HCT116 (cell line): ENCODE measurements at regions not wholly inside any gene's neighbourhood (a gene's known extent, or its start where the extent isn't known, plus 50 kb on each side); places are given as distances from the start of the nearest gene placed in this dataset.

Experiments
- ATAC-seq: fragments of 200-7000 bp; cut with Tn5 transposase; 2 replicates; pipeline ENCODE4 v1.9.1; 2020; ENCODE audit warnings: mild to moderate bottlenecking, moderate library complexity
- BruUV-seq: library from RNA; stranded (reverse); fragments of 400-500 nt; replicated peaks from 2 replicates; lab custom pipeline; 2021; lab: Mats Ljungman, UMichigan
- CTCF ChIA-PET: fragments of 300-600 bp; sonication (Branson Sonifier 250); formaldehyde crosslinking; loops from one replicate; lab custom pipeline; 2021; ENCODE audit warnings: antibody characterized with exemption; lab: Charles Lee
- POLR2A ChIA-PET: fragments of 300-600, 350-600 bp; sonication (Branson Sonifier 250); formaldehyde crosslinking; loops from one replicate; lab custom pipeline; 2021; ENCODE audit warnings: antibody characterized with exemption; lab: Charles Lee
- RAD21 ChIA-PET, 2 experiments: fragments of 300-600 bp; sonication (Branson Sonifier 250); formaldehyde crosslinking; loops; one replicate each; lab custom pipeline; 2023; ENCODE audit warnings: low total read pairs in 2 of 2; ENCODE audit not compliant: uncharacterized antibody in 2 of 2, unreplicated experiment in 2 of 2, low non-redundant PET in 1 of 2; lab: Charles Lee
- DNase-seq: peaks from one replicate; pipeline ENCODE4 v3.0.0-alpha.2; 2010; ENCODE audit warnings: low read depth, low spot score
- H2AFZ ChIP-seq: fragments of 200-600 bp; shearing (Covaris generic), sonication (generic); 2 replicates; pipeline ENCODE4 v1.6.1; 2017; ENCODE audit warnings: low read depth, mixed run types, mixed read lengths, antibody characterized with exemption, low read length; ENCODE audit not compliant: poor library complexity, severe bottlenecking
- H3K27ac ChIP-seq: 2 replicates; pipeline ENCODE4 v1.5.1; 2012; ENCODE audit warnings: low read depth, low read length
- H3K27me3 ChIP-seq: fragments of 200-600 bp; sonication (generic); 2 replicates; pipeline ENCODE4 v1.6.1; 2016; ENCODE audit warnings: mixed run types, low read length, mixed read lengths; ENCODE audit not compliant: insufficient read depth
- H3K36me3 ChIP-seq, 2 experiments: fragments of 200-500 bp in 1 of 2; fragments of 200-600 bp in 1 of 2; sonication (Bioruptor generic) in 1 of 2; sonication (generic) in 1 of 2; 2 replicates each; pipeline versions ENCODE4 v1.5.1 to v1.6.1; 2014 to 2016; ENCODE audit warnings: low read length in 2 of 2, inconsistent platforms in 1 of 2, mixed read lengths in 1 of 2, mixed run types in 1 of 2; ENCODE audit not compliant: insufficient read depth in 2 of 2, control insufficient read depth in 1 of 2
- H3K4me1 ChIP-seq, 2 experiments: fragments of 200-600 bp in 1 of 2; sonication (generic) in 1 of 2; 2 replicates each; pipeline versions ENCODE4 v1.5.1 to v1.6.1; 2012 to 2017; ENCODE audit warnings: low read length in 2 of 2, inconsistent platforms in 1 of 2, mild to moderate bottlenecking in 1 of 2, mixed read lengths in 1 of 2, mixed run types in 1 of 2, moderate library complexity in 1 of 2; ENCODE audit not compliant: insufficient read depth in 2 of 2, control insufficient read depth in 1 of 2
- H3K4me2 ChIP-seq: fragments of 200-600 bp; sonication (generic); 2 replicates; pipeline ENCODE4 v1.6.1; 2017; ENCODE audit warnings: mixed run types, low read length, mixed read lengths
- H3K4me3 ChIP-seq, 2 experiments: fragments of 200-600 bp in 1 of 2; sonication (generic) in 1 of 2; replicated peaks in 1 of 2; 2 replicates each; pipeline ENCODE4 v1.5.1; 2011 to 2016; ENCODE audit warnings: low read length in 2 of 2, control low read depth in 1 of 2, low read depth in 1 of 2, mild to moderate bottlenecking in 1 of 2, mixed read lengths in 1 of 2, mixed run types in 1 of 2
- H3K79me2 ChIP-seq: fragments of 200-600 bp; sonication (generic); 2 replicates; pipeline ENCODE4 v1.6.1; 2017; ENCODE audit warnings: mild to moderate bottlenecking, mixed run types, low read length, moderate library complexity, mixed read lengths; ENCODE audit not compliant: insufficient read depth
- H3K9ac ChIP-seq: fragments of 200-600 bp; sonication (generic); 2 replicates; pipeline ENCODE4 v1.6.1; 2016; ENCODE audit warnings: low read length, mixed read lengths
- H3K9me2 ChIP-seq: fragments of 200-600 bp; sonication (generic), shearing (Covaris generic); 2 replicates; pipeline ENCODE4 v1.6.1; 2017; ENCODE audit warnings: mixed run types, mild to moderate bottlenecking, moderate library complexity; ENCODE audit not compliant: insufficient read depth
- H3K9me3 ChIP-seq, 2 experiments: fragments of 200-500 bp in 1 of 2; fragments of 200-600 bp in 1 of 2; sonication (Bioruptor generic) in 1 of 2; sonication (generic) in 1 of 2; 2 replicates each; pipeline ENCODE4 v1.6.1; 2014 to 2017; ENCODE audit warnings: low read length in 2 of 2, mixed read lengths in 2 of 2, inconsistent platforms in 1 of 2, low read depth in 1 of 2, mild to moderate bottlenecking in 1 of 2, mixed run types in 1 of 2, moderate library complexity in 1 of 2; ENCODE audit not compliant: control insufficient read depth in 1 of 2, insufficient read depth in 1 of 2
- H4K20me1 ChIP-seq: fragments of 200-600 bp; sonication (generic), shearing (Covaris generic); 2 replicates; pipeline ENCODE4 v1.6.1; 2017; ENCODE audit warnings: mixed run types, mild to moderate bottlenecking, moderate library complexity; ENCODE audit not compliant: insufficient read depth
- ATF3 ChIP-seq: IDR thresholded peaks from 2 replicates; pipeline ENCODE4 v1.6.1; 2012
- CBX3 ChIP-seq: IDR thresholded peaks from 2 replicates; pipeline ENCODE4 v1.6.1; 2012; ENCODE audit warnings: low read depth
- EGR1 ChIP-seq: IDR thresholded peaks from 2 replicates; pipeline ENCODE4 v1.6.1; 2012; ENCODE audit warnings: low read depth
- ELF1 ChIP-seq: IDR thresholded peaks from 2 replicates; pipeline ENCODE4 v1.6.1; 2012; ENCODE audit warnings: low read depth, borderline replicate concordance
- EZH2 ChIP-seq: fragments of 200-600 bp; sonication (generic); IDR thresholded peaks from 2 replicates; pipeline ENCODE4 v1.6.1; 2017; ENCODE audit warnings: antibody characterized with exemption, mixed run types
- EZH2phosphoT487 ChIP-seq: fragments of 200-600 bp; IDR thresholded peaks from 2 replicates; pipeline ENCODE4 v1.6.1; 2018; ENCODE audit warnings: antibody characterized with exemption, borderline replicate concordance
- FOSL1 ChIP-seq: IDR thresholded peaks from 2 replicates; pipeline ENCODE4 v1.6.1; 2012; ENCODE audit warnings: low read depth
- JUND ChIP-seq: IDR thresholded peaks from 2 replicates; pipeline ENCODE4 v1.6.1; 2012
- MAX ChIP-seq: IDR thresholded peaks from 2 replicates; pipeline ENCODE4 v1.6.1; 2012
- POLR2A ChIP-seq: IDR thresholded peaks from 2 replicates; pipeline ENCODE4 v1.7.0; 2011; ENCODE audit warnings: borderline replicate concordance; ENCODE audit not compliant: insufficient read depth, insufficient read length; ENCODE audit errors: extremely low read depth
- POLR2AphosphoS5 ChIP-seq: IDR thresholded peaks from 2 replicates; pipeline ENCODE4 v1.6.1; 2011; ENCODE audit warnings: mild to moderate bottlenecking, low read depth, low read length, moderate library complexity
- RAD21 ChIP-seq: IDR thresholded peaks from 2 replicates; pipeline ENCODE4 v1.6.1; 2012; ENCODE audit warnings: low read depth, mild to moderate bottlenecking
- REST ChIP-seq: IDR thresholded peaks from 2 replicates; pipeline ENCODE4 v1.6.1; 2012; ENCODE audit warnings: low read depth
- SIN3A ChIP-seq: IDR thresholded peaks from 2 replicates; pipeline ENCODE4 v1.6.1; 2012; ENCODE audit warnings: low read depth
- SP1 ChIP-seq: IDR thresholded peaks from 2 replicates; pipeline ENCODE4 v1.6.1; 2012; ENCODE audit warnings: low read depth
- TCF7L2 ChIP-seq: IDR thresholded peaks from 2 replicates; pipeline ENCODE4 v1.7.0; 2011; ENCODE audit warnings: borderline replicate concordance, inconsistent platforms; ENCODE audit not compliant: insufficient read depth, insufficient read length; ENCODE audit errors: extremely low read depth
- YY1 ChIP-seq: IDR thresholded peaks from 2 replicates; pipeline ENCODE4 v1.6.1; 2011; ENCODE audit warnings: low read length, low read depth, moderate library complexity, mild to moderate bottlenecking; ENCODE audit not compliant: insufficient replicate concordance; ENCODE audit errors: extremely low read depth
- ZNF274 ChIP-seq: fragments of 200-500 bp; sonication (Bioruptor generic); IDR thresholded peaks from 2 replicates; pipeline ENCODE4 v1.6.1; 2014; ENCODE audit warnings: mild to moderate bottlenecking, low read depth, low read length, inconsistent platforms
- intact Hi-C: fragments of 100-400 bp; cut with micrococcal nuclease; formaldehyde crosslinking; loops from 2 replicates; pipeline ENCODE4 v1.10.0; 2022

- CTCF ChIA-PET: no interaction called here
- Histone ChIP-seq H3K4me3 (no peak overlapping the region), H3K79me2 (no peaks in the 10 kb centered on the region), H2AFZ (no peak overlapping the region), H3K27ac (no peak overlapping the region), H3K9me3 (peaks cover 0 to 7% of the 10 kb centered on the region in 2 experiments; a peak in 2 of 4 replicates), H3K4me2 (no peak overlapping the region), H4K20me1 (no peaks in the 10 kb centered on the region), H3K27me3 (no peaks in the 10 kb centered on the region), H3K4me1 (no peaks in the 10 kb centered on the region), H3K9me2 (no peaks in the 10 kb centered on the region), H3K9ac (no peak overlapping the region), H3K36me3 (no peaks in the 10 kb centered on the region)
- BruUV-seq: no TSS peak
- intact Hi-C loops: no loop called here
- no peak for ATAC-seq
- TF ChIP-seq EZH2 (no peak), SIN3A (no peak), YY1 (no peak), ZNF274 (no peak), CBX3 (no peak), ATF3 (no peak), EZH2phosphoT487 (no peak), TCF7L2 (no peak), RAD21 (no peak), POLR2A (no peak), ELF1 (no peak), JUND (no peak), SP1 (no peak), MAX (no peak), EGR1 (no peak), POLR2AphosphoS5 (no peak), FOSL1 (no peak), REST (no peak)
- RAD21 ChIA-PET: no interaction called here
- POLR2A ChIA-PET: no interaction called here
- no peak for DNase-seq
Measured at GRCh38 chr20:7383216-7383615, 557.0 kb downstream of the HAO1 start.
